GM19025 (cell line): ENCODE measurements at regions not wholly inside any gene's neighbourhood (a gene's known extent, or its start where the extent isn't known, plus 50 kb on each side); places are given as distances from the start of the nearest gene placed in this dataset.
"Not testable (repeated sequence)": the region's sequence is repeated elsewhere in the genome, so short reads cannot be mapped to it uniquely, and the experiment has no call there.

Source experiments
- ATAC-seq: cut with Tn5 transposase; IDR thresholded peaks from one replicate; pipeline ENCODE4 v1.9.1; 2021; ENCODE audit warnings: mild to moderate bottlenecking, low read depth, moderate library complexity; ENCODE audit not compliant: unreplicated experiment

- ATAC-seq, result no peak
Observed at GRCh38 chr5:92613546-92613945, 967.5 kb downstream of the NR2F1-AS1 start.

DNA sequence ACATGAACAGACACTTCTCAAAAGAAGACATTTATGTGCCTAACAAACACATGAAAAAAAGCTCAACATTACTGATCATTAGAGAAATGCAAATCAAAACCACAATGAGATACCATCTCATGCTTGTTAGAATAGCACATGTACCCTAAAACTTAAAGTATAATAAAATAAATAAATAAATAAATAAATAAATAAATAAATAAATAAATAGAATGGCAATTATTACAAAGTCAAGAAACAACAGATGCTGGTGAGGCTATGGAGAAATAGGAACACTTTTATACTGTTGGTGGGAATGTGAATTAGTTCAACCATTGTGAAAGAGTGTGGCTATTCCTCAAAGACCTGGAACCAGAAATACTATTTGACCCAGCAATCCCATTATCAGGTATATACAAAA is 970.6 kb downstream of the NR2F1-AS1 start:
- not testable (repeated sequence) for ATAC-seq

DNA sequence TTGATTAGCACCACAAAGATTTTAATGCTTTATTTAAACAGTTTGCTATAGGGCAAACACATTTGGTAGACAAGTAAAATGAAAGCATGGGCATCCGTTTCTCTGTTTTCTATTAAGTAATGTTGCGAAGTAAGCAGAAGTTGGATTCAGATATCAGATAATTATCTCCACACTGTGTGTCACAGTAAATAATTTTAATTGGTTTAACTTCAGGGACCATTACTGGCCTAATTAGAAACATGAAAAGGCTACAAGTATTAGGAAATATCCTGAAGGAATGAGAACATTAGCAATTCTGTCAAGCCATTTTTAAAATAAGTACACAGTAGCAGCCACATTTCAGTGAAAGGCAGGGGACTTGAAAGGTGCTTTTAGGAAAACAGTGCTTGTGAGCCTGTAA is 975.4 kb downstream of the NR2F1-AS1 start:
- ATAC-seq, result no peak

- ATAC-seq, result no peak
Observed at GRCh38 chr5:92599217-92599810, 981.7 kb downstream of the NR2F1-AS1 start.

- ATAC-seq, result no peak
Observed at GRCh38 chr5:92594031-92594430, 987.0 kb downstream of the NR2F1-AS1 start.

GRCh38 chr5:92588876-92589275 is 992.1 kb downstream of the NR2F1-AS1 start:
- no peak for ATAC-seq

GRCh38 chr5:92581690-92582089 is 999.3 kb downstream of the NR2F1-AS1 start:
- no peak for ATAC-seq

DNA sequence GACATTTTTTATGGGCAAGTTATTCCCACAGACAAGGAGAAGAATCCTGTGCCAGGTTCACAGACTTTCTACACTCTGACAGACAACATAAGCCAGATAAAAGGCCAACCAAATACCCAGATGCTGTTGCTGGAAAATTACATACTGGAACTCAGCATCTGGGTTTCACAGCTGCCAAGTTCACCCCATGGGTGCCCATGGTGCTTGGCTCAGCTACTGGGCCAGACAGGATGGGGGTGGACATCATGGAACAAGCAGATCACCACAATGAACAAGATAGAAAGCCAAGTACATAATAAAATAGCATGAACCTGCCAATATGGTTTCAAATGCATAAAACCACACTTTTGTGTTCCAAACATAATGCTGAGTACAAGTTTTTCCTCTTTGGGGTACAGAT is 999.8 kb downstream of the NR2F1-AS1 start:
- ATAC-seq, result no peak

DNA sequence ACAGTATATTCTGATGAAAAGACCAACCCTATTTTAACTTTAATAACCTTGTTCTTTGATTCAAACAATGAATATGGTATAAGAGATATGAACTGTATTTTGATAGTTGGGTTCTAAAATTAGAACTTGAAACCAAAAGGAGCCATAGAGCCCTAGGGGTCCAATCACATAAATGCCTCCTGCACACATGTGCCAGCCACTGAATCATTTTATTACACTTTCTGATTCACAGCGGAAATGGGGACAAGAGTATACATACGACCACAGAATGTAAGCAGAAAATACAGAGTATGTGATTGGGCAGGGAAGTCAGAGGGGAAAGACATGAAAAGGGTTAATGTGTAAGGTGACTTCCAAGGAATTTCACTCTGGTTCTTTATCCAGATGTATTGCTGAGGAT is 1000.2 kb downstream of the NR2F1-AS1 start:
- no peak for ATAC-seq

DNA sequence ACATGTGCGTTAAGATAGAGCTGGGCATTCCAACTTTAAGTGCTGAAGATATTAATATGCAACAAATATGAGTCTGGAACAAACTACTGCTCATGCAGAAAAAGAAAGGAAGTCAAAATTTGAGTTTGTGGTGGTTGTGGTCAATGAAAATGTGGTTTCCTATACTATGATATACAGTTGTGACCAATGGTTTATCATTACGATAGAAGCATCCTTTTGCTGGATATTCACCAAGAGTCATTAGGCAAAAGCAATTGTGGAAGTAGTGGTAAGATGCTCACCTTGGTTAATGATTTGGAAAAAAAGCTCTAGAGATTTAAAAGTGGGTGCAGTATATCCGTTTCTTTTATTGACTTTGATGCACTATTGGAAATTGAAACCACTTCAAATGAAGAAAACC is 1007.0 kb downstream of the NR2F1-AS1 start:
- ATAC-seq, result no peak

- no peak for ATAC-seq
Observed at GRCh38 chr5:92568522-92568921, 1012.5 kb downstream of the NR2F1-AS1 start.

- ATAC-seq, result no peak
Observed at GRCh38 chr5:92567831-92568450, 1013.1 kb downstream of the NR2F1-AS1 start.

GRCh38 chr5:92566113-92566786 is 1014.8 kb downstream of the NR2F1-AS1 start:
- ATAC-seq, result no peak

GRCh38 chr5:92565673-92566072 is 1015.3 kb downstream of the NR2F1-AS1 start:
- ATAC-seq, result no peak

- ATAC-seq, result no peak
Observed at GRCh38 chr5:92562065-92562464, 1019.0 kb downstream of the NR2F1-AS1 start.

- ATAC-seq, result no peak
Observed at GRCh38 chr5:92561411-92561959, 1019.5 kb downstream of the NR2F1-AS1 start.

DNA sequence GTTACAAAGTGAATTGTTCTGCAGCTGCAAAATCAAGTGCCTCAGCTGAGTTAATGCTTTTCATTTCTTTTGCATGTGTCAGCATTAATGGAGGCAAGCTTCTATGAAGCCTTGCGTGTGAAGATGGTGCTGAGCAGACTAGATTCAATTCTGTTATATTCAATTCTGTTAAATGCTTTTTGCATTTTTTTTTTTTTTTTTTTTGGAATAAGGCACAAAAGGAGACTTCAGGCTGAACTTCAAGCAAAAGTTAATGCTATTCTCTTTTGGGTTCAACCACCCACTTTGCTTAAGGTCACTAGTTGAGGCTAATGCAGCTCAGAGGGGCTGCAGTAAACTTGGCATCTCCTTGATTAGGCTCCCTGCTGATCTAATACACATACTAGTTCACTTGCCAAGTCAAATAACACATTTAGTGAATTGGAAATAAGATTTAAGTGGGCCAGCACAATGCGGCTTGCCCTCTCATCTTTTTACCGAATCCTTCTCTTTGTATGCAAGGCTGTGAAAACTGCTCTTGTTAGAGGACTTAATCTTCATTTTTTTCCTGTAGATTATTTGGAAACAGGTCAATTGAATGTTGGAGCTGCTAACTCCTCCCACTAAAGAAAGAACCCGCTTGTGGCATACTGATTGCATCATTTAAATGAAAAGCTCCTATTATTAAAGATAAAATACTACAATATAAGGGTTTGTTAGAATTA is 1020.2 kb downstream of the NR2F1-AS1 start:
- no peak for ATAC-seq

DNA sequence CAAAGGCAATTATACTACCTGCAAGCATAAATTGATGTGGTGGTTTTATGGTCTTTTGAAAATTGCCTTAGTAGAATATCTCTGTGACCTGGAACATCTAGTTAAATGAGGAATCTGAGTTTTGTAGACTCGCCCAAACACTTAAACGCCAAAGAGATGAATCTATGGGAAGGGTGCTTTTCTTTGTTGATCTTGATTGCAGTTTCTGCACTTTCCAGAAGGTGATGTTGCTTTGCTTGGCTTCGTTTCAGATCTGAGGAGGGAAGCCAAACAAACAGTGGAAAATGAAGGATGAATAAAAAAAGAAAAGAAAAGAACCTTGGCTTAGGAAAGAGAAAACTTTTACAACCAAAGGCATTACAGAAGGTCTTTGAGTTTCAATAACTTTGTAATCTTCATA is 1021.2 kb downstream of the NR2F1-AS1 start:
- no peak for ATAC-seq

- ATAC-seq, result no peak
Observed at GRCh38 chr5:92559331-92559730, 1021.7 kb downstream of the NR2F1-AS1 start.

GRCh38 chr5:92556747-92557146 is 1024.3 kb downstream of the NR2F1-AS1 start:
- ATAC-seq, result no peak

GRCh38 chr5:92554447-92555085 is 1026.5 kb downstream of the NR2F1-AS1 start:
- ATAC-seq, result no peak
